ENCODE measurements at regions not wholly inside any gene's neighbourhood (a gene's known extent, or its start where the extent isn't known, plus 50 kb on each side); places are given as distances from the start of the nearest gene placed in this dataset.

DNA sequence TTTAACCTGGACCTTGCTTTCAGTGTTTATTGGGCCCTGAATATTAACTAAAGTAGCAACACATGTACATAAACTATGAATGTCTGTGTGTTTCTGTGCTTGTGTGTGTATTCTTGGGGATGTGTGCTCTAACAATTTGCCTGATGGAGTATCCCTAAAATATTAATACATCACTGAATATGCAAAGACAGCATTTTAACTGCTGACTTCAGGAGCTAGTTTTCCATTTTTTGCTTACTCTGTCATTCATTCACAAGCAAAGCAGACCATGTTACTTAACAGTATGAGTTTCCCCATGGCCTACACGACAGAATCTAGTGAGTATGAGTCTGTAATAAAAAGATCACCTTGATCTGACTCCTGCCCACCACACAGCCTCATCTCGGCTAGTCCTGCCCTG, 402.8 kb downstream of the BCAT1 start:
- CTCF ChIA-PET: no interaction called here
- no peaks in the 10 kb centered on the region for H3K4me1 Mint-ChIP-seq
- H3K9me3 Mint-ChIP-seq (ENCODE audit: low read depth): no peaks in the 10 kb centered on the region
- no peak overlapping the region for H3K4me3 Mint-ChIP-seq
- no peak overlapping the region for H3K27ac Mint-ChIP-seq
- no peak for ATAC-seq
- DNase-seq: no peak
- no peaks in the 10 kb centered on the region for H3K36me3 Mint-ChIP-seq
- H3K27me3 Mint-ChIP-seq: no peaks in the 10 kb centered on the region

- Mint-ChIP-seq H3K4me3 (no peak overlapping the region), H3K9me3 (ENCODE audit: low read depth) (no peaks in the 10 kb centered on the region), H3K27ac (no peak overlapping the region), H3K36me3 (no peaks in the 10 kb centered on the region), H3K27me3 (no peaks in the 10 kb centered on the region), H3K4me1 (no peaks in the 10 kb centered on the region)
- DNase-seq (no peak), ATAC-seq (no peak)
- CTCF ChIA-PET: no interaction called here
Measured at GRCh38 chr12:24544368-24544767, 404.5 kb downstream of the BCAT1 start.

GRCh38 chr12:24541193-24541871, 407.6 kb downstream of the BCAT1 start:
- peaks cover 3% of the 10 kb centered on the region for H3K27me3 Mint-ChIP-seq
- ATAC-seq (no peak), DNase-seq (no peak)
- H3K4me3 Mint-ChIP-seq: no peak overlapping the region
- H3K4me1 Mint-ChIP-seq: no peaks in the 10 kb centered on the region
- H3K9me3 Mint-ChIP-seq (ENCODE audit: low read depth): no peaks in the 10 kb centered on the region
- no peaks in the 10 kb centered on the region for H3K36me3 Mint-ChIP-seq
- CTCF ChIA-PET: no interaction called here
- H3K27ac Mint-ChIP-seq: no peak overlapping the region

DNA sequence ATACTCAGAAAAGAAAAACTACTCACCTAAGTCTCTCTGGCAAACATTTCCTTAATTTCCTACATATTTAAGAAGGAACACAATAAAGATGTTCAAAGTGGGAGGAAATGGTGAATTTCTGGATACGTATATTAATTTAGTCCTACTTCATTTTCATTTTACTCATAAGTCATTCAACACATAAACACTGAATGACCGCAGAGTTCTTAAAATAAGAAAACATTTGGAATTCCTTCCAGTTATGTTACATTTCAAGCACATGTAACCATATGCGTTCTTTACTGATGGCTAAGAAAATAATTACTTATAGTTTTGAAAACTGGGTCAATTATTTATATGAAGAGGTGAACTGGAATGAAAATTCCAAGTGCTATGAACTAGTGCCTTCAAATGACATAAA, 409.3 kb downstream of the BCAT1 start:
- DNase-seq (no peak), ATAC-seq (no peak)
- Mint-ChIP-seq H3K27ac (no peak overlapping the region), H3K36me3 (no peaks in the 10 kb centered on the region), H3K4me3 (no peak overlapping the region), H3K4me1 (no peaks in the 10 kb centered on the region), H3K27me3 (peaks cover 3% of the 10 kb centered on the region), H3K9me3 (ENCODE audit: low read depth) (no peaks in the 10 kb centered on the region)
- CTCF ChIA-PET: no interaction called here

DNA sequence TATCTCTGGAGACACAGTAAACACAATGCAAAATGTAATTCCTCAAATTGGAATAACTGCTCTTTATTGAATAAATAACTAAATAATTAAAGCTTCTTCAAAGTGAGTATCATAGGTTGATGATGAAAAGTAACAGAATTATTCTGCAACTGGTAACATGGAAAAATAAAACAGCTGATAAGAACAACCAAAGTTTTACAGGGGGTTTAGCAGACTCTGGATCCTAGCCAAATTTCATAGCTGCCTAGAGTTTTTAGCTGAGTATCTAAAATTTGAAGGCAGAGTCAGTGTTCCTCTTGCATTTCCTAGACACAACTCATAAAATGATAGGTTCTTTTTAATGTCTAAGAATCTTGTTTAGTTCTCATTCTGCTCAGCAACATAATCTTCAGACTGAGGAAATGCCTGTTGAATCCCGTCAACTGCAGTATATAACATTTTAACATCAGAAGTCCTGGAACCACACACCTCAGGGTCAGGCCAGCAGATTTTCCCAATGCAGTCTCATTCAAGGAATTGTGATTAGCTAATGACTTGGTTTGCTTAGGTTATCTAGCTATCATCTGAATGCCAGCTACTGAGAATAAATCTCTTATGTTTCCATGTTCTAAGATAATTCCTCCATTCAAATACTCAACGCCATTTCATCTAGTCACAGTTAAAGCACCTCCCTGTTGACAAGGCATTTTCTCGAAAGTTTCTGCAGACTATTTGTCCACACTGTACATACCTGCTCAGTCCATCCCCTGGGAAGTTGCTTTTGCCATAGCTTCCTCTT, 411.6 kb downstream of the BCAT1 start:
- Mint-ChIP-seq H3K27me3 (peaks cover 3% of the 10 kb centered on the region), H3K4me1 (no peaks in the 10 kb centered on the region), H3K9me3 (ENCODE audit: low read depth) (no peaks in the 10 kb centered on the region), H3K4me3 (no peak overlapping the region), H3K27ac (no peak overlapping the region), H3K36me3 (no peaks in the 10 kb centered on the region)
- no peak for ATAC-seq
- no peak for DNase-seq
- CTCF ChIA-PET: interaction anchor here (1.6 kb wide), 1 partner anchor 10 kb away, joined by 3 read pairs; no protein-coding TSS in a partner anchor

GRCh38 chr12:24535334-24536069, 413.4 kb downstream of the BCAT1 start:
- Mint-ChIP-seq H3K4me3 (no peak overlapping the region), H3K27ac (no peak overlapping the region), H3K4me1 (no peaks in the 10 kb centered on the region), H3K27me3 (peaks cover 3% of the 10 kb centered on the region), H3K9me3 (ENCODE audit: low read depth) (no peaks in the 10 kb centered on the region), H3K36me3 (no peaks in the 10 kb centered on the region)
- ATAC-seq: no peak
- CTCF ChIA-PET: interaction anchor here (1.6 kb wide), 1 partner anchor 8 kb away, joined by 3 read pairs; no protein-coding TSS in a partner anchor
- DNase-seq: no peak

DNA sequence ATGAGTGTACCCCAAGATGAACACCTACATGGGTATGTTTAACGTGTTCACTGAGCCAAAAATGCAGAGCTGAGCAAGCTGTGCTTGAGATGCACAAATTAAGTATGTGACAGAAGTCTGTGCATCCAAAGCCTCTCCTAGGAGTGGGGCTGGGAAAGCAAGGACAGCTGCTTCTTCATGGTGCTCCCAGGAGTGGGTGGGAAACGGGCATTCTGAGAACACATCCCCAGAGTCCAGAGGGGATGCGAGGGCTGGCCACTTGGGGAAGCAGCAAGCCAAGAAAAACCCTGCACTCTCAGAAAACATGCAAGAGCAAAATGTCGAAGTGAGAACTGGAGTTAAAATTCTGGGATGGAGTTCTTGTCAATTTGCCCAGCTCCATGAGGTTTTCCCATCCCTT, 414.3 kb downstream of the BCAT1 start:
- Mint-ChIP-seq H3K27me3 (peaks cover 3% of the 10 kb centered on the region), H3K4me1 (no peaks in the 10 kb centered on the region), H3K36me3 (no peaks in the 10 kb centered on the region), H3K9me3 (ENCODE audit: low read depth) (no peaks in the 10 kb centered on the region), H3K27ac (no peak overlapping the region), H3K4me3 (no peak overlapping the region)
- CTCF ChIA-PET: no interaction called here
- DNase-seq (no peak), ATAC-seq (no peak)

- CTCF ChIA-PET: no interaction called here
- H3K27me3 Mint-ChIP-seq: peaks cover 3% of the 10 kb centered on the region
- no peak overlapping the region for H3K27ac Mint-ChIP-seq
- H3K9me3 Mint-ChIP-seq (ENCODE audit: low read depth): no peaks in the 10 kb centered on the region
- ATAC-seq (no peak), DNase-seq (no peak)
- no peaks in the 10 kb centered on the region for H3K4me1 Mint-ChIP-seq
- no peak overlapping the region for H3K4me3 Mint-ChIP-seq
- no peaks in the 10 kb centered on the region for H3K36me3 Mint-ChIP-seq
Measured at GRCh38 chr12:24533716-24534352, 415.1 kb downstream of the BCAT1 start.

GRCh38 chr12:24530689-24531088, 418.2 kb downstream of the BCAT1 start:
- Mint-ChIP-seq H3K4me1 (no peaks in the 10 kb centered on the region), H3K9me3 (ENCODE audit: low read depth) (no peaks in the 10 kb centered on the region), H3K27me3 (no peaks in the 10 kb centered on the region), H3K4me3 (no peak overlapping the region), H3K36me3 (no peaks in the 10 kb centered on the region), H3K27ac (no peak overlapping the region)
- CTCF ChIA-PET: no interaction called here
- ATAC-seq (no peak), DNase-seq (no peak)

DNA sequence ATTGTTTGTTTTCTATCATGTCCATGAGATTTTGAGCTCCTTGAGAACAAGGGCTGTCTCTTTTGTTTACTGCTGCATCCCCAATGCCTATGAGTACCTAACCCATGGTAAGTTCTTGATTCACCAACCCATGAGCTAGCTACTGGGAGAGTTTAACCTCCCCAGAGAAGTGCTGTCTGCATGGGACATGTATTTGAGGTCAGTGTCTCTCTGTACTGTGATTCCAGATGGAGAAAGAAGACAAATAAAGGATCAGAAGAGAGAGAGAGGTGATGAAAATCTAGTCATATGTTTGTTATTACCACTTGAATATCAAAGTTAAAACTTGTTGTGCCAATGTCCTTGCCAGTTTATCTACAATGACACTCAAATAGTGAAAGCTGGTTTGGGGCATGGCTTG, 421.8 kb downstream of the BCAT1 start:
- H3K36me3 Mint-ChIP-seq: no peaks in the 10 kb centered on the region
- no peaks in the 10 kb centered on the region for H3K27me3 Mint-ChIP-seq
- H3K4me1 Mint-ChIP-seq: no peaks in the 10 kb centered on the region
- CTCF ChIA-PET: interaction anchor here (0.7 kb wide), 1 partner anchor 9 kb away, joined by 3 read pairs; no protein-coding TSS in a partner anchor
- no peaks in the 10 kb centered on the region for H3K9me3 Mint-ChIP-seq (ENCODE audit: low read depth)
- ATAC-seq (no peak), DNase-seq (no peak)
- H3K27ac Mint-ChIP-seq: no peak overlapping the region
- no peak overlapping the region for H3K4me3 Mint-ChIP-seq

DNA sequence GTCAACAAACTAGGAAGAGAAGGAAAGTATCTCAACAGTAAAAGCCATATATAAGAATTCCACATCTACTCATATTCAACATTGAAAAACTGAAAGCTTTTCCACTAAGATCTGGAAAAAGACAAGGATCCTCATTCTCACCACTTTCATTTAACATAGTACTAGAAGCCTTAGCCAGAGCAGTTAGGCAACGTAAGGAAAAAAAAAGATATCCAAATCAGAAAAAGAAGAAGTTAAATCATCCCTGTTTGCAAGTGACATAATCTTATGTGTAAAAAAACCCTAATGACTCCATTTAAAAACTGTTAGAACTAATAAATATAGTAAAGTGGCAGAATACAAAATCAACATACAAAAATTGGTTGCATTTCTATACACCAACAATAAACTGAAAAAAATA, 426.2 kb downstream of the BCAT1 start:
- no peak for ATAC-seq
- DNase-seq: no peak
- Mint-ChIP-seq H3K27ac (no peak overlapping the region), H3K9me3 (ENCODE audit: low read depth) (peaks cover 11% of the 10 kb centered on the region), H3K4me1 (no peaks in the 10 kb centered on the region), H3K4me3 (no peak overlapping the region), H3K36me3 (no peaks in the 10 kb centered on the region), H3K27me3 (no peaks in the 10 kb centered on the region)
- CTCF ChIA-PET: no interaction called here

DNA sequence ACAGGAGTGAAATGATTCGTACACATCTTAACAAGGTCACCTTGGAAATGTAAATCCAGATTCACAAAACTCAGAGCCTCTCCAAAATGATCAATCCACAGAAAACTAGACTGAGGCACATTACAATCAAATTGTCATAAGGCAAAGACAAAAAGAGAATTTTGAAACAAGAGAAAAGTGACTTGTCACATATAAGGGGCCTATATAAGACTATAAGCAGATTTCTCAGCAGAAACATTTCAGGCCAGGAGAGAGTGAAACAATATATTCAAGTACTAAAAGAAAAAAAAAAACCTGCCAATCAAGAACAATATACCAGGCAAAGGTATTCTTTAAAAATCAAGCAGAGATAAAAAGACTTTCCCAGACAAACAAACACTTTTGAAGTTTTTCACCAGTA, 429.1 kb downstream of the BCAT1 start:
- CTCF ChIA-PET: no interaction called here
- Mint-ChIP-seq H3K4me1 (no peaks in the 10 kb centered on the region), H3K36me3 (no peaks in the 10 kb centered on the region), H3K4me3 (no peak overlapping the region), H3K9me3 (ENCODE audit: low read depth) (peaks cover 11% of the 10 kb centered on the region), H3K27me3 (no peaks in the 10 kb centered on the region), H3K27ac (no peak overlapping the region)
- ATAC-seq (no peak), DNase-seq (no peak)

DNA sequence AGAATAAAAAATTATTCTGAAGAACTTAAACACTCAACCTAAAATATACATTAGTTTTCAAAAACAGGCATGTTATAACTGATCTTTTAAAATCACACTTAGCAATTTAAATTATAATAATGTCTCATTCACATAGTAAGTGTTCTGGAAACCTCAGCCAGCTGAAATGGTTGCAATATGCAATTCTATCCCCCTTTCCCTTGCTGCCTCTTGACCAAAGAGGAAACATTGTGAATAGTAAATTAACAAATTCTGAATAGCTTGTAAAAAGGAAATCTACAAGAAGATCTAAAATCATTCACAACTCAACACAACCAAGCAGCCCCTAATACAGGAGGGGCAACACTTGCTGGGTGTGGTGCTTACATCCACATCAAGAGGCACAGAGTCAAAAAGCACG, 431.9 kb downstream of the BCAT1 start:
- CTCF ChIA-PET: no interaction called here
- no peak for ATAC-seq
- H3K36me3 Mint-ChIP-seq: no peaks in the 10 kb centered on the region

More for the DNA sequence above, 431.9 kb downstream of the BCAT1 start:
- H3K27ac Mint-ChIP-seq: no peak overlapping the region
- no peaks in the 10 kb centered on the region for H3K27me3 Mint-ChIP-seq
- DNase-seq: no peak
- H3K9me3 Mint-ChIP-seq (ENCODE audit: low read depth): peaks cover 11% of the 10 kb centered on the region
- H3K4me3 Mint-ChIP-seq: no peak overlapping the region
- no peaks in the 10 kb centered on the region for H3K4me1 Mint-ChIP-seq
